ENCODE measurements at regions not wholly inside any gene's neighbourhood (a gene's known extent, or its start where the extent isn't known, plus 50 kb on each side); places are given as distances from the start of the nearest gene placed in this dataset.
"Not testable (repeated sequence)": the region's sequence is repeated elsewhere in the genome, so short reads cannot be mapped to it uniquely, and the experiment has no call there.

- DNase-seq = no peak
Observed at GRCh38 chr15:70602834-70603560, 160.4 kb downstream of the UACA start.

GRCh38 chr15:70602281-70602680 lies 161.1 kb downstream of the UACA start:
- no peak for DNase-seq

GRCh38 chr15:70597945-70598344 lies 165.4 kb downstream of the UACA start:
- DNase-seq = no peak

GRCh38 chr15:70597056-70597603 lies 166.2 kb downstream of the UACA start:
- no peak for DNase-seq

GRCh38 chr15:70596354-70597055 lies 166.9 kb downstream of the UACA start:
- no peak for DNase-seq

GRCh38 chr15:70593795-70594194 lies 169.6 kb downstream of the UACA start:
- no peak for DNase-seq

GRCh38 chr15:70589728-70590127 lies 173.6 kb downstream of the UACA start:
- DNase-seq = no peak

GRCh38 chr15:70589221-70589620 lies 174.1 kb downstream of the UACA start:
- DNase-seq = no peak

GRCh38 chr15:70588613-70589012 lies 174.7 kb downstream of the UACA start:
- DNase-seq = no peak

- DNase-seq = no peak
Observed at GRCh38 chr15:70587896-70588567, 175.3 kb downstream of the UACA start.

GRCh38 chr15:70587012-70587634 lies 176.2 kb downstream of the UACA start:
- not testable (repeated sequence) for DNase-seq

- DNase-seq = no peak
Observed at GRCh38 chr15:70586241-70586640, 177.1 kb downstream of the UACA start.

GRCh38 chr15:70585707-70586034 lies 177.7 kb downstream of the UACA start:
- no peak for DNase-seq

GRCh38 chr15:70584838-70585706 lies 178.3 kb downstream of the UACA start:
- peak; percentile 33 for DNase-seq

- no peak for DNase-seq
Observed at GRCh38 chr15:70584441-70584837, 178.9 kb downstream of the UACA start.

GRCh38 chr15:70583006-70583405 lies 180.4 kb downstream of the UACA start:
- no peak for DNase-seq

- DNase-seq = no peak
Observed at GRCh38 chr15:70582143-70582945, 181.0 kb downstream of the UACA start.

GRCh38 chr15:70580958-70581357 lies 182.4 kb downstream of the UACA start:
- DNase-seq = no peak

GRCh38 chr15:70580286-70580685 lies 183.1 kb downstream of the UACA start:
- DNase-seq = no peak

- no peak for DNase-seq
Observed at GRCh38 chr15:70579766-70580165, 183.6 kb downstream of the UACA start.

GRCh38 chr15:70578196-70578595 lies 185.2 kb downstream of the UACA start:
- no peak for DNase-seq
